ENCODE measurements at regions not wholly inside any gene's neighbourhood (a gene's known extent, or its start where the extent isn't known, plus 50 kb on each side); places are given as distances from the start of the nearest gene placed in this dataset.

GRCh38 chr14:39877577-39878190 is 445.5 kb upstream of the FBXO33 start:
- ATAC-seq (ENCODE audit: low FRiP score) (no peak), DNase-seq (ENCODE audit: low spot score) (no peak)
- TF ChIP-seq CTCF (IDR thresholded peaks at IDR 0.05): no peak

- DNase-seq (ENCODE audit: low spot score): no peak
- ATAC-seq (ENCODE audit: low FRiP score): no peak
- TF ChIP-seq CTCF (IDR thresholded peaks at IDR 0.05): no peak
Observed at GRCh38 chr14:39876916-39877315, 444.7 kb upstream of the FBXO33 start.

GRCh38 chr14:39875028-39875427 is 442.8 kb upstream of the FBXO33 start:
- TF ChIP-seq CTCF (IDR thresholded peaks at IDR 0.05): no peak
- DNase-seq (ENCODE audit: low spot score) (no peak), ATAC-seq (ENCODE audit: low FRiP score) (no peak)

GRCh38 chr14:39873791-39874190 is 441.6 kb upstream of the FBXO33 start:
- DNase-seq (ENCODE audit: low spot score) (no peak), ATAC-seq (ENCODE audit: low FRiP score) (no peak)
- no peak for TF ChIP-seq CTCF (IDR thresholded peaks at IDR 0.05)

- ATAC-seq (ENCODE audit: low FRiP score): no peak
- no peak for DNase-seq (ENCODE audit: low spot score)
- no peak for TF ChIP-seq CTCF (IDR thresholded peaks at IDR 0.05)
Observed at GRCh38 chr14:39868949-39869348, 436.7 kb upstream of the FBXO33 start.

GRCh38 chr14:39868251-39868650 is 436.0 kb upstream of the FBXO33 start:
- no peak for TF ChIP-seq CTCF (IDR thresholded peaks at IDR 0.05)
- ATAC-seq (ENCODE audit: low FRiP score) (no peak), DNase-seq (ENCODE audit: low spot score) (no peak)

- ATAC-seq (ENCODE audit: low FRiP score) (no peak), DNase-seq (ENCODE audit: low spot score) (no peak)
- TF ChIP-seq CTCF (IDR thresholded peaks at IDR 0.05): no peak
Observed at GRCh38 chr14:39863441-39863840, 431.2 kb upstream of the FBXO33 start.
